Uterus (tissue), 2 donors: ENCODE measurements at regions not wholly inside any gene's neighbourhood (a gene's known extent, or its start where the extent isn't known, plus 50 kb on each side); places are given as distances from the start of the nearest gene placed in this dataset.

Source experiments
- CTCF ChIP-seq, 4 experiments: fragments of 200-600 bp in 2 of 4; fragments of 450-650 bp in 2 of 4; sonication (generic) in 2 of 4; IDR thresholded peaks; one replicate each; pipeline ENCODE4 v1.5.1; 2016 to 2019; ENCODE audit warnings: antibody characterized with exemption in 4 of 4, mild to moderate bottlenecking in 2 of 4, moderate library complexity in 1 of 4
- POLR2A ChIP-seq, 2 donors: fragments of 450-650 bp; IDR thresholded peaks; one replicate each; pipeline ENCODE4 v1.6.1; 2016; ENCODE audit warnings: antibody characterized with exemption in 2 of 2, mild to moderate bottlenecking in 1 of 2, moderate library complexity in 1 of 2

- no peak for TF ChIP-seq CTCF (IDR thresholded peaks at IDR 0.05)
- TF ChIP-seq POLR2A (IDR thresholded peaks at IDR 0.05) = no peak
Observed at GRCh38 chr10:36559412-36560400, 565.7 kb upstream of the ANKRD30A start.
